ENCODE measurements at regions not wholly inside any gene's neighbourhood (a gene's known extent, or its start where the extent isn't known, plus 50 kb on each side); places are given as distances from the start of the nearest gene placed in this dataset.

DNA sequence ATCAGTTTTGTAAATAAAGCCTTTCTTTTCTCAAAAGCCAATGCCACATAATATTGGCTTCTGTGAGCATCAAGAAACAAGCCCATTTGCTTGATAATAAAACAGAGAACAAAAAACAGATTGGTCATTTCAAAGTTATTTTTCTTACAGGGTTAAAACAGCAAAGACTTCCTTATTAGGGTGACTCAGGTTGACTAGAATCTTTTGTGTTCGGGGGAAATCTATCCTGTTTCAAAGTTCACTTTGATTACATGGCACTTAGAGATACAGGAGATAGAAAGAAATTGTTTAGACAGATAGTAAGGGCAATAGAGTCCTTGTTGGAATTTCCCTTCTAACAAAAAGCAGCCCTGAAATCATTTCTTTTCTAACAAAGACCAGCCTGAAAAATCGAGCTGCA, 170.0 kb upstream of the GLRA2 start:
- H3K4me2 ChIP-seq (ENCODE audit: low read length): no peak overlapping the region
- H2AFZ ChIP-seq (ENCODE audit: low read depth, low read length): no peak overlapping the region
- no peak overlapping the region for H3K9ac ChIP-seq (ENCODE audit: low read length)
- no peaks in the 10 kb centered on the region for H3K9me2 ChIP-seq (ENCODE audit: insufficient read depth, low read length)
- H3K27me3 ChIP-seq (ENCODE audit: insufficient read depth, low read depth, low read length): no peaks in the 10 kb centered on the region
- no peaks in the 10 kb centered on the region for H3K79me2 ChIP-seq (replicated peaks; ENCODE audit: insufficient read depth, low read length)
- no peaks in the 10 kb centered on the region for H3F3A ChIP-seq (ENCODE audit: insufficient read depth, low read length, poor library complexity, severe bottlenecking)
- no peak overlapping the region for H3K27ac ChIP-seq (ENCODE audit: low read length)
- H3K4me3 ChIP-seq (ENCODE audit: low read length): no peak overlapping the region
- H3K9me3 ChIP-seq (ENCODE audit: low read length): no peaks in the 10 kb centered on the region
- no peaks in the 10 kb centered on the region for H3K36me3 ChIP-seq (ENCODE audit: insufficient read depth, low read length)
- TF ChIP-seq RAD21 (conservative IDR thresholded peaks at IDR 0.05) (no peak), MXI1 (conservative IDR thresholded peaks at IDR 0.05; ENCODE audit: poor library complexity, severe bottlenecking) (no peak), EP300 (conservative IDR thresholded peaks at IDR 0.05; ENCODE audit: poor library complexity, severe bottlenecking) (no peak), TAF1 (IDR thresholded peaks at IDR 0.05; ENCODE audit: low read depth) (no peak), POLR2AphosphoS5 (IDR thresholded peaks at IDR 0.05) (no peak), SMC3 (conservative IDR thresholded peaks at IDR 0.05; ENCODE audit: poor library complexity) (no peak), EZH2 (IDR thresholded peaks at IDR 0.05; ENCODE audit: borderline replicate concordance, insufficient read depth, low read length, poor library complexity, severe bottlenecking) (no peak)
- TF ChIP-seq, protein P1, sequence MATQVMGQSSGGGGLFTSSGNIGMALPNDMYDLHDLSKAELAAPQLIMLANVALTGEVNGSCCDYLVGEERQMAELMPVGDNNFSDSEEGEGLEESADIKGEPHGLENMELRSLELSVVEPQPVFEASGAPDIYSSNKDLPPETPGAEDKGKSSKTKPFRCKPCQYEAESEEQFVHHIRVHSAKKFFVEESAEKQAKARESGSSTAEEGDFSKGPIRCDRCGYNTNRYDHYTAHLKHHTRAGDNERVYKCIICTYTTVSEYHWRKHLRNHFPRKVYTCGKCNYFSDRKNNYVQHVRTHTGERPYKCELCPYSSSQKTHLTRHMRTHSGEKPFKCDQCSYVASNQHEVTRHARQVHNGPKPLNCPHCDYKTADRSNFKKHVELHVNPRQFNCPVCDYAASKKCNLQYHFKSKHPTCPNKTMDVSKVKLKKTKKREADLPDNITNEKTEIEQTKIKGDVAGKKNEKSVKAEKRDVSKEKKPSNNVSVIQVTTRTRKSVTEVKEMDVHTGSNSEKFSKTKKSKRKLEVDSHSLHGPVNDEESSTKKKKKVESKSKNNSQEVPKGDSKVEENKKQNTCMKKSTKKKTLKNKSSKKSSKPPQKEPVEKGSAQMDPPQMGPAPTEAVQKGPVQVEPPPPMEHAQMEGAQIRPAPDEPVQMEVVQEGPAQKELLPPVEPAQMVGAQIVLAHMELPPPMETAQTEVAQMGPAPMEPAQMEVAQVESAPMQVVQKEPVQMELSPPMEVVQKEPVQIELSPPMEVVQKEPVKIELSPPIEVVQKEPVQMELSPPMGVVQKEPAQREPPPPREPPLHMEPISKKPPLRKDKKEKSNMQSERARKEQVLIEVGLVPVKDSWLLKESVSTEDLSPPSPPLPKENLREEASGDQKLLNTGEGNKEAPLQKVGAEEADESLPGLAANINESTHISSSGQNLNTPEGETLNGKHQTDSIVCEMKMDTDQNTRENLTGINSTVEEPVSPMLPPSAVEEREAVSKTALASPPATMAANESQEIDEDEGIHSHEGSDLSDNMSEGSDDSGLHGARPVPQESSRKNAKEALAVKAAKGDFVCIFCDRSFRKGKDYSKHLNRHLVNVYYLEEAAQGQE (IDR thresholded peaks at IDR 0.05; ENCODE audit: borderline replicate concordance): no peak
- TF ChIP-seq, protein P2, sequence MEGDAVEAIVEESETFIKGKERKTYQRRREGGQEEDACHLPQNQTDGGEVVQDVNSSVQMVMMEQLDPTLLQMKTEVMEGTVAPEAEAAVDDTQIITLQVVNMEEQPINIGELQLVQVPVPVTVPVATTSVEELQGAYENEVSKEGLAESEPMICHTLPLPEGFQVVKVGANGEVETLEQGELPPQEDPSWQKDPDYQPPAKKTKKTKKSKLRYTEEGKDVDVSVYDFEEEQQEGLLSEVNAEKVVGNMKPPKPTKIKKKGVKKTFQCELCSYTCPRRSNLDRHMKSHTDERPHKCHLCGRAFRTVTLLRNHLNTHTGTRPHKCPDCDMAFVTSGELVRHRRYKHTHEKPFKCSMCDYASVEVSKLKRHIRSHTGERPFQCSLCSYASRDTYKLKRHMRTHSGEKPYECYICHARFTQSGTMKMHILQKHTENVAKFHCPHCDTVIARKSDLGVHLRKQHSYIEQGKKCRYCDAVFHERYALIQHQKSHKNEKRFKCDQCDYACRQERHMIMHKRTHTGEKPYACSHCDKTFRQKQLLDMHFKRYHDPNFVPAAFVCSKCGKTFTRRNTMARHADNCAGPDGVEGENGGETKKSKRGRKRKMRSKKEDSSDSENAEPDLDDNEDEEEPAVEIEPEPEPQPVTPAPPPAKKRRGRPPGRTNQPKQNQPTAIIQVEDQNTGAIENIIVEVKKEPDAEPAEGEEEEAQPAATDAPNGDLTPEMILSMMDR (IDR thresholded peaks at IDR 0.05; ENCODE audit: poor library complexity, severe bottlenecking): no peak
- no peaks in the 10 kb centered on the region for H4K20me1 ChIP-seq (ENCODE audit: insufficient read depth)

DNA sequence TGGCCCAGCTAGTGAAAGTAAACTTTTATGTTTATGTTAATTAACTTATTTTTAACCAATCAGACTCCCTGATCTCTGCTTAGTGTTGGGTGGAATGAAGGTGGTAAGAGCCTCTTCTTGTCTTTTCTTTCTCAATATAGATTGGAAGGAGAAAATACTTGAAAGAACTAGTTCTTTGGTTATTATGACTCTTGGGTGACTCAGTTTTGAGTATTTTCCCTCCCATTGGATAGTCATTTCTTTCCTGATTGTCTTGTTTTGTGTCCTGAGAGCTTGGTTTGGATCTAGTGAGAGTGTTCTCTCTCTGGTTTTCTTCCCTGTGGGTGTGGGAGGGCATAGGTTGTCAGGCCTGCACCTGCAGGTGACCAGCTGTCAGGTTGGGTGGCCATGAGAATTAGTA, 172.0 kb upstream of the GLRA2 start:
- Histone ChIP-seq H2AFZ (ENCODE audit: low read depth, low read length) (no peak overlapping the region), H3K27me3 (ENCODE audit: insufficient read depth, low read depth, low read length) (no peaks in the 10 kb centered on the region), H4K20me1 (ENCODE audit: insufficient read depth) (no peaks in the 10 kb centered on the region), H3K36me3 (ENCODE audit: insufficient read depth, low read length) (no peaks in the 10 kb centered on the region), H3K79me2 (replicated peaks; ENCODE audit: insufficient read depth, low read length) (no peaks in the 10 kb centered on the region), H3F3A (ENCODE audit: insufficient read depth, low read length, poor library complexity, severe bottlenecking) (no peaks in the 10 kb centered on the region), H3K9ac (ENCODE audit: low read length) (no peak overlapping the region), H3K4me2 (ENCODE audit: low read length) (no peak overlapping the region), H3K4me3 (ENCODE audit: low read length) (no peak overlapping the region), H3K9me2 (ENCODE audit: insufficient read depth, low read length) (no peaks in the 10 kb centered on the region), H3K9me3 (ENCODE audit: low read length) (no peaks in the 10 kb centered on the region), H3K27ac (ENCODE audit: low read length) (no peak overlapping the region)
- TF ChIP-seq, protein P1 (IDR thresholded peaks at IDR 0.05; ENCODE audit: borderline replicate concordance): no peak
- TF ChIP-seq POLR2AphosphoS5 (IDR thresholded peaks at IDR 0.05) (no peak), TAF1 (IDR thresholded peaks at IDR 0.05; ENCODE audit: low read depth) (no peak), RAD21 (conservative IDR thresholded peaks at IDR 0.05) (no peak), MXI1 (conservative IDR thresholded peaks at IDR 0.05; ENCODE audit: poor library complexity, severe bottlenecking) (no peak), EZH2 (IDR thresholded peaks at IDR 0.05; ENCODE audit: borderline replicate concordance, insufficient read depth, low read length, poor library complexity, severe bottlenecking) (no peak), EP300 (conservative IDR thresholded peaks at IDR 0.05; ENCODE audit: poor library complexity, severe bottlenecking) (no peak), SMC3 (conservative IDR thresholded peaks at IDR 0.05; ENCODE audit: poor library complexity) (no peak)
- TF ChIP-seq, protein P2 (IDR thresholded peaks at IDR 0.05; ENCODE audit: poor library complexity, severe bottlenecking): no peak
